Ishikawa (cell line): ENCODE measurements at regions not wholly inside any gene's neighbourhood (a gene's known extent, or its start where the extent isn't known, plus 50 kb on each side); places are given as distances from the start of the nearest gene placed in this dataset.

Source experiments
- CEBPB ChIP-seq: IDR thresholded peaks from 2 replicates; pipeline ENCODE4 v1.6.1; 2012
- CREB1 ChIP-seq: IDR thresholded peaks from 2 replicates; pipeline ENCODE4 v1.6.1; 2012; ENCODE audit warnings: low read depth
- EGR1 ChIP-seq: IDR thresholded peaks from 2 replicates; pipeline ENCODE4 v1.6.1; 2012
- EP300 ChIP-seq: IDR thresholded peaks from 2 replicates; pipeline ENCODE4 v1.6.1; 2012; ENCODE audit warnings: borderline replicate concordance
- FOXM1 ChIP-seq: IDR thresholded peaks from 2 replicates; pipeline ENCODE4 v1.6.1; 2012; ENCODE audit warnings: low read depth, borderline replicate concordance
- MAX ChIP-seq: IDR thresholded peaks from 2 replicates; pipeline ENCODE4 v1.6.1; 2012
- NFIC ChIP-seq: IDR thresholded peaks from 2 replicates; pipeline ENCODE4 v1.6.1; 2012
- RAD21 ChIP-seq: IDR thresholded peaks from 2 replicates; pipeline ENCODE4 v1.6.1; 2012; ENCODE audit warnings: low read depth
- REST ChIP-seq: IDR thresholded peaks from 2 replicates; pipeline ENCODE4 v1.6.1; 2012; ENCODE audit warnings: low read depth, mild to moderate bottlenecking
- TAF1 ChIP-seq: IDR thresholded peaks from 2 replicates; pipeline ENCODE4 v1.6.1; 2012; ENCODE audit warnings: low read depth, mild to moderate bottlenecking
- TCF12 ChIP-seq: IDR thresholded peaks from 2 replicates; pipeline ENCODE4 v1.6.1; 2012; ENCODE audit warnings: low read depth
- TEAD4 ChIP-seq: IDR thresholded peaks from 2 replicates; pipeline ENCODE4 v1.6.1; 2012
- YY1 ChIP-seq: IDR thresholded peaks from 2 replicates; pipeline ENCODE4 v1.6.1; 2012; ENCODE audit warnings: low read depth
- ZBTB7A ChIP-seq: IDR thresholded peaks from 2 replicates; pipeline ENCODE4 v1.6.1; 2012; ENCODE audit warnings: low read depth
- TF ChIP-seq, protein P1 (sequence below): IDR thresholded peaks from 2 replicates; pipeline ENCODE4 v1.6.1; 2012

- TF ChIP-seq TCF12 (no peak), REST (no peak), TAF1 (no peak), RAD21 (no peak), ZBTB7A (no peak), CREB1 (no peak), NFIC (no peak), MAX (no peak), FOXM1 (no peak), TEAD4 (no peak)
- TF ChIP-seq, protein P1, sequence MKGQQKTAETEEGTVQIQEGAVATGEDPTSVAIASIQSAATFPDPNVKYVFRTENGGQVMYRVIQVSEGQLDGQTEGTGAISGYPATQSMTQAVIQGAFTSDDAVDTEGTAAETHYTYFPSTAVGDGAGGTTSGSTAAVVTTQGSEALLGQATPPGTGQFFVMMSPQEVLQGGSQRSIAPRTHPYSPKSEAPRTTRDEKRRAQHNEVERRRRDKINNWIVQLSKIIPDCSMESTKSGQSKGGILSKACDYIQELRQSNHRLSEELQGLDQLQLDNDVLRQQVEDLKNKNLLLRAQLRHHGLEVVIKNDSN, result no peak
Observed at GRCh38 chr13:33976965-33977364, 159.0 kb downstream of the RFC3 start.

DNA sequence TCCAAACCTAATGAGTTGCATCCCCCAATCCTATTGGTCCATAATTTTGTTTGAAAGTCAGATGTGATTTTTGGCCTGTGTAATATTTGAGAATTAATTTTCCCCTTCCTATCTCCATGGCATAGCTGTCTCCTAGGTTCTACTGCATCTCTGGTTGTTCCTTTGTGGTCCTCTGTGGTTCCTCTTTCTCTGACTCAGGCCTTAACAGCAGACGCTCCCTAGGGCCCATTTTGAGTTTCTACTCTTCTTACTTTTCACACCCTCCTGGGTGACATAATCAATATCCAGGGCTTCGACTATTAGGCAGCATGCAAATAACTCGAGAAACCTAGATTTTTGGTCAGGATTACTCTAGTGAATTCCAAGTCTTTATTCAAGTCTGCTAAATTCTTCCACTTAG lies 160.7 kb downstream of the RFC3 start:
- TF ChIP-seq, protein P1, result no peak
- no peak for TF ChIP-seq MAX
- no peak for TF ChIP-seq EP300
- no peak for TF ChIP-seq RAD21

DNA sequence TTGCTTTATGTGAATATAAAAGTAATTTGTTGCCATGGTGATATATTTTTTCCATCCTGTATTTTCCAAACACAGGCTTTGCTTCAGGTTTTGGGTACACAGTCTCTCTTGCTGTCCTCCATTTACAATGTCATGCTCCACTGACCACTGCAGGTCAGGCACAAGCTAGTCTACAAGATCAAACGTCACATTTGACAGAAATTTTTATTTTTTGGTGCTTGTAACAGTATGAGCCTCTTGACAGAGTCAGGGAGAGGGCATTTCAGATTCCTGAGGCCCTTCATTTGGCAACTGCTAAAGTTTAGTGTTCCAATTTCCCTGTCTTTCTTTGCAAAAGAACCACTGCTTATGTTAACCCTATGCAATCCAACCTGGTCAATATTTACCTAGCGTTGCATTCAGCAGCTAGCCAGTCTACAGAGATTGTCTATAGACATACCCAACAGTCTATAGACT lies 175.0 kb downstream of the RFC3 start:
- TF ChIP-seq CREB1 (no peak), ZBTB7A (no peak), TAF1 (no peak), TCF12 (no peak), TEAD4 (no peak), RAD21 (no peak), MAX (no peak), EGR1 (no peak), NFIC (no peak), CEBPB (no peak), EP300 (no peak), REST (no peak), YY1 (no peak), FOXM1 (no peak)
- TF ChIP-seq, protein P1, result no peak

GRCh38 chr13:33994198-33994597 lies 176.2 kb downstream of the RFC3 start:
- TF ChIP-seq RAD21 (no peak), CREB1 (no peak), YY1 (no peak), REST (no peak), ZBTB7A (no peak), FOXM1 (no peak), EP300 (no peak)
- TF ChIP-seq, protein P1, result no peak
